ENCODE measurements at regions not wholly inside any gene's neighbourhood (a gene's known extent, or its start where the extent isn't known, plus 50 kb on each side); places are given as distances from the start of the nearest gene placed in this dataset.

GRCh38 chr12:87234898-87235297, 794.3 kb downstream of the C12orf50 start:
- TF ChIP-seq CTCF (IDR thresholded peaks at IDR 0.05; ENCODE audit: unreplicated experiment) = no peak
- Mint-ChIP-seq H3K27ac (ENCODE audit: unreplicated experiment) (no peak overlapping the region), H3K27me3 (ENCODE audit: unreplicated experiment) (no peaks in the 10 kb centered on the region), H3K9me3 (ENCODE audit: low read depth, unreplicated experiment) (no peaks in the 10 kb centered on the region), H3K36me3 (ENCODE audit: insufficient read depth, unreplicated experiment) (no peaks in the 10 kb centered on the region), H3K4me3 (ENCODE audit: low read depth, unreplicated experiment) (no peak overlapping the region), H3K4me1 (ENCODE audit: low read depth, unreplicated experiment) (no peaks in the 10 kb centered on the region)
- CTCF ChIA-PET = no interaction called here
- no peak for DNase-seq
- BruUV-seq (replicated peaks) = no TSS peak
- intact Hi-C loops (cut with micrococcal nuclease; ENCODE audit: unreplicated experiment) = no loop called here

- BruUV-seq (replicated peaks) = no TSS peak
- Mint-ChIP-seq H3K4me3 (ENCODE audit: low read depth, unreplicated experiment) (no peak overlapping the region), H3K27ac (ENCODE audit: unreplicated experiment) (no peak overlapping the region), H3K4me1 (ENCODE audit: low read depth, unreplicated experiment) (no peaks in the 10 kb centered on the region), H3K9me3 (ENCODE audit: low read depth, unreplicated experiment) (no peaks in the 10 kb centered on the region), H3K27me3 (ENCODE audit: unreplicated experiment) (no peaks in the 10 kb centered on the region), H3K36me3 (ENCODE audit: insufficient read depth, unreplicated experiment) (no peaks in the 10 kb centered on the region)
- DNase-seq = no peak
- TF ChIP-seq CTCF (IDR thresholded peaks at IDR 0.05; ENCODE audit: unreplicated experiment) = no peak
- intact Hi-C loops (cut with micrococcal nuclease; ENCODE audit: unreplicated experiment) = no loop called here
- CTCF ChIA-PET = no interaction called here
These were observed 795.5 kb downstream of the C12orf50 start for GRCh38 chr12:87233671-87234070.

GRCh38 chr12:87231818-87232217, 797.4 kb downstream of the C12orf50 start:
- no peak for TF ChIP-seq CTCF (IDR thresholded peaks at IDR 0.05; ENCODE audit: unreplicated experiment)
- no peaks in the 10 kb centered on the region for H3K27me3 Mint-ChIP-seq (ENCODE audit: unreplicated experiment)
- H3K27ac Mint-ChIP-seq (ENCODE audit: unreplicated experiment) = no peak overlapping the region
- CTCF ChIA-PET = no interaction called here
- H3K36me3 Mint-ChIP-seq (ENCODE audit: insufficient read depth, unreplicated experiment) = no peaks in the 10 kb centered on the region
- intact Hi-C loops (cut with micrococcal nuclease; ENCODE audit: unreplicated experiment) = no loop called here
- no peaks in the 10 kb centered on the region for H3K9me3 Mint-ChIP-seq (ENCODE audit: low read depth, unreplicated experiment)
- no peak overlapping the region for H3K4me3 Mint-ChIP-seq (ENCODE audit: low read depth, unreplicated experiment)
- H3K4me1 Mint-ChIP-seq (ENCODE audit: low read depth, unreplicated experiment) = no peaks in the 10 kb centered on the region
- BruUV-seq (replicated peaks) = no TSS peak
- no peak for DNase-seq

- no peak for TF ChIP-seq CTCF (IDR thresholded peaks at IDR 0.05; ENCODE audit: unreplicated experiment)
- Mint-ChIP-seq H3K4me3 (ENCODE audit: low read depth, unreplicated experiment) (no peak overlapping the region), H3K9me3 (ENCODE audit: low read depth, unreplicated experiment) (no peaks in the 10 kb centered on the region), H3K36me3 (ENCODE audit: insufficient read depth, unreplicated experiment) (no peaks in the 10 kb centered on the region), H3K4me1 (ENCODE audit: low read depth, unreplicated experiment) (no peaks in the 10 kb centered on the region), H3K27ac (ENCODE audit: unreplicated experiment) (no peak overlapping the region), H3K27me3 (ENCODE audit: unreplicated experiment) (no peaks in the 10 kb centered on the region)
- BruUV-seq (replicated peaks) = no TSS peak
- no peak for DNase-seq
- CTCF ChIA-PET = no interaction called here
- intact Hi-C loops (cut with micrococcal nuclease; ENCODE audit: unreplicated experiment) = no loop called here
These were observed 798.8 kb downstream of the C12orf50 start for GRCh38 chr12:87230441-87230840.

- DNase-seq = no peak
- intact Hi-C loops (cut with micrococcal nuclease; ENCODE audit: unreplicated experiment) = no loop called here
- H3K9me3 Mint-ChIP-seq (ENCODE audit: low read depth, unreplicated experiment) = no peaks in the 10 kb centered on the region
- no peak overlapping the region for H3K27ac Mint-ChIP-seq (ENCODE audit: unreplicated experiment)
- no peaks in the 10 kb centered on the region for H3K4me1 Mint-ChIP-seq (ENCODE audit: low read depth, unreplicated experiment)
- CTCF ChIA-PET = no interaction called here
- H3K36me3 Mint-ChIP-seq (ENCODE audit: insufficient read depth, unreplicated experiment) = no peaks in the 10 kb centered on the region
- BruUV-seq (replicated peaks) = no TSS peak
- H3K27me3 Mint-ChIP-seq (ENCODE audit: unreplicated experiment) = no peaks in the 10 kb centered on the region
- TF ChIP-seq CTCF (IDR thresholded peaks at IDR 0.05; ENCODE audit: unreplicated experiment) = no peak
- H3K4me3 Mint-ChIP-seq (ENCODE audit: low read depth, unreplicated experiment) = no peak overlapping the region
These were observed 802.0 kb downstream of the C12orf50 start for GRCh38 chr12:87227162-87227561.
